HepG2 (cell line): ENCODE measurements at regions not wholly inside any gene's neighbourhood (a gene's known extent, or its start where the extent isn't known, plus 50 kb on each side); places are given as distances from the start of the nearest gene placed in this dataset.

Experiments used
- AHDC1 ChIP-seq: sonication (generic); formaldehyde crosslinking; IDR thresholded peaks from 2 replicates; pipeline ENCODE4 v1.5.1; 2020; ENCODE audit warnings: mild to moderate bottlenecking, missing genetic modification reagents, borderline replicate concordance
- ARNTL ChIP-seq: sonication (generic); formaldehyde crosslinking; IDR thresholded peaks from 2 replicates; pipeline ENCODE4 v1.4.0; 2020; ENCODE audit warnings: mild to moderate bottlenecking, missing genetic modification reagents
- CHCHD3 ChIP-seq: sonication (generic); formaldehyde crosslinking; IDR thresholded peaks from 2 replicates; pipeline ENCODE4 v1.8.0; 2022; ENCODE audit warnings: mild to moderate bottlenecking, missing genetic modification reagents, moderate library complexity
- CSRNP1 ChIP-seq: sonication (generic); formaldehyde crosslinking; IDR thresholded peaks from 2 replicates; pipeline ENCODE4 v1.8.1; 2023; ENCODE audit warnings: mild to moderate bottlenecking, missing genetic modification reagents
- REST ChIP-seq, 2 experiments: IDR thresholded peaks; 2 replicates each; pipeline ENCODE4 v1.6.1; 2011 to 2012; ENCODE audit warnings: low read length in 2 of 2, borderline replicate concordance in 1 of 2, low read depth in 1 of 2, mild to moderate bottlenecking in 1 of 2, moderate library complexity in 1 of 2
- SNAI1 ChIP-seq: sonication (generic); formaldehyde crosslinking; IDR thresholded peaks from 2 replicates; pipeline ENCODE4 v1.5.0; 2020; ENCODE audit warnings: mild to moderate bottlenecking, missing genetic modification reagents, borderline replicate concordance
- TCF12 ChIP-seq, 2 experiments: fragments of 450-650 bp in 1 of 2; sonication (generic) in 1 of 2; formaldehyde crosslinking in 1 of 2; IDR thresholded peaks; 2 replicates each; pipeline versions ENCODE4 v1.6.1 to v1.8.0; 2017 to 2022; ENCODE audit warnings: antibody characterized with exemption in 1 of 2, mild to moderate bottlenecking in 1 of 2, missing genetic modification reagents in 1 of 2, moderate library complexity in 1 of 2
- TRIM22 ChIP-seq: fragments of 450-650 bp; IDR thresholded peaks from 2 replicates; pipeline ENCODE4 v1.6.1; 2017
- XRCC5 ChIP-seq: fragments of 200-400 bp; formaldehyde crosslinking; optimal IDR thresholded peaks from 2 replicates; pipeline ENCODE3; 2017; ENCODE audit warnings: mild to moderate bottlenecking, low read length
- YY1 ChIP-seq: IDR thresholded peaks from 2 replicates; pipeline ENCODE4 v1.6.1; 2011; ENCODE audit warnings: low read length, low read depth, moderate library complexity, mild to moderate bottlenecking; ENCODE audit not compliant: insufficient read depth, insufficient replicate concordance
- ZNF513 ChIP-seq: sonication (generic); formaldehyde crosslinking; conservative IDR thresholded peaks from 2 replicates; pipeline ENCODE4 v1.5.0; 2020; ENCODE audit warnings: missing genetic modification reagents
- ZNF691 ChIP-seq: sonication (generic); formaldehyde crosslinking; IDR thresholded peaks from 2 replicates; pipeline ENCODE4 v1.4.0; 2020; ENCODE audit warnings: missing genetic modification reagents, low read depth, mild to moderate bottlenecking, borderline replicate concordance

GRCh38 chr2:234687718-234688475, 191.0 kb upstream of the ARL4C start (continued):
- TF ChIP-seq REST (IDR thresholded peaks at IDR 0.05; ENCODE audit: borderline replicate concordance in 1 of 2, low read depth in 1 of 2, low read length in 2 of 2) (no peak), ARNTL (no peak), TCF12 (IDR thresholded peaks at IDR 0.05) (no peak), TCF12 (CRISPR knock-in tag; IDR thresholded peaks at IDR 0.05) (no peak), CSRNP1 (CRISPR knock-in tag) (no peak), CHCHD3 (no peak), ZNF513 (CRISPR knock-in tag) (no peak), SNAI1 (CRISPR knock-in tag) (no peak), YY1 (no peak), ZNF691 (CRISPR knock-in tag) (no peak), TRIM22 (no peak), AHDC1 (CRISPR knock-in tag) (no peak), XRCC5 (no peak)
